HG02798 (cell line): ENCODE measurements at regions not wholly inside any gene's neighbourhood (a gene's known extent, or its start where the extent isn't known, plus 50 kb on each side); places are given as distances from the start of the nearest gene placed in this dataset.
"Not testable (repeated sequence)": the region's sequence is repeated elsewhere in the genome, so short reads cannot be mapped to it uniquely, and the experiment has no call there.

ENCODE experiments used
- ATAC-seq: cut with Tn5 transposase; IDR thresholded peaks from one replicate; pipeline ENCODE4 v1.9.1; 2021; ENCODE audit warnings: mild to moderate bottlenecking; ENCODE audit not compliant: unreplicated experiment, poor library complexity

DNA sequence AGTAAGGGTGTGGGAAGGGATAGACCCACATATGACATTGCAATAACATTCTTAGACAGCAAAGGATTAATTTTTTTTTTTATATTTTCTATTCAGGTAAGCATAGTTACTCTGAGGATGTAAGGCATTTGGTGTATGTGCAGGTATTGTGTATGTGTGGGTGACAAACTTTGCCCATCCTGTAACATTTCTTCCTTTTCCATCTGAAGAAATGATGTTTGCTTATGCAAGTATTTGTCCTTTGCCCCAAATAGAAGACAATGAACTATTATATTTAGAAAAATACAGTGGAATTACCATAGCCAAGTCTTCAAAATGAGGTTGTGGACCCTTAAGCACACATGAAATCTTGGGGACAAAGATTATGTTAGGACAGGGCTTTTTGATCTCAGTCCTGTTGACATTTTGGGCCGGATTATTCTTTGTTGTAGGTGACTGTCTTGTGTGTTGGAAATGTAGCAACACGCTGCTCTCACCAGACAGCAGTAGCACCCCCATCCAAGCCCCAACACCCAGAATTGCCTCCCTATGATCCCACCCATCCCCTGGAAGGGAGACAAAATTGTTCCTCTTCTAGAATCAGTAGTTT lies 1244.7 kb downstream of the STIM2 start:
- no peak for ATAC-seq

DNA sequence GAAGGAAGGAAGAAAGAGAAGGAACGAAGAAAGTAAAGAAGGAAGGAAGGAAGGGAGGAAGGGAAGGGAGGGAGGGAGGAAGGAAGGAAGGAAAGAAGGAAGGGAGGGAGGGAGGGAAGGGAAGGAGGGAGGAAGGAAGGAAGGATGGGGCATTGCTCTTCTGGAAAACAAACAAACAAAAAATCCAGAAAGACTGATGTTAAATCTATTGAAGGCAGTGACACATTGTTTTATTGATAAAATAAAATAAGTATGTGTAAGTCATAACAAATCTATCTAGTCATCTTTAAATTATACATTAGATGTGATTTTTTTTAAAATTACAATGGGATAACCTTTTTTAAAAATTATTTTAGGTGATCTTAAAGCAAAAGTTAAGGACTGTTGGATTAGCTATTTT lies 1245.5 kb downstream of the STIM2 start:
- ATAC-seq, result no peak

DNA sequence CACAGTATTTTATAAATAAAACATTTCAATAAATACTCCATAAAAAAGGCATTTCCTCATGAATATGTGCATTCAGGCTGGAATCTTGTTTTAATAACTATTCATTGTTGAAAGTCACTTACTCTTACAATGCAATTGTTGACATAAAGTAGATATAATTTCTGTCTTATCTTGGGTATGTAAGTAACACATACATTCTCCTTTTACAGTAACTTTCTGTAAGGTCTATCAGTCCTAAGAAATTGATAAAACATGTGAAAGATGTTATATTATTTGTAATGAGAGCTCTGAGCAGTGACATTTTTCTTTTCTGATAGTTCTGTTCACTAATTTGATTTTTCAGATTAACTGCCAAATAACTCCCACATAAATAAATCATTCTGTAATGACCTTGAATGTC lies 1249.2 kb downstream of the STIM2 start:
- no peak for ATAC-seq

DNA sequence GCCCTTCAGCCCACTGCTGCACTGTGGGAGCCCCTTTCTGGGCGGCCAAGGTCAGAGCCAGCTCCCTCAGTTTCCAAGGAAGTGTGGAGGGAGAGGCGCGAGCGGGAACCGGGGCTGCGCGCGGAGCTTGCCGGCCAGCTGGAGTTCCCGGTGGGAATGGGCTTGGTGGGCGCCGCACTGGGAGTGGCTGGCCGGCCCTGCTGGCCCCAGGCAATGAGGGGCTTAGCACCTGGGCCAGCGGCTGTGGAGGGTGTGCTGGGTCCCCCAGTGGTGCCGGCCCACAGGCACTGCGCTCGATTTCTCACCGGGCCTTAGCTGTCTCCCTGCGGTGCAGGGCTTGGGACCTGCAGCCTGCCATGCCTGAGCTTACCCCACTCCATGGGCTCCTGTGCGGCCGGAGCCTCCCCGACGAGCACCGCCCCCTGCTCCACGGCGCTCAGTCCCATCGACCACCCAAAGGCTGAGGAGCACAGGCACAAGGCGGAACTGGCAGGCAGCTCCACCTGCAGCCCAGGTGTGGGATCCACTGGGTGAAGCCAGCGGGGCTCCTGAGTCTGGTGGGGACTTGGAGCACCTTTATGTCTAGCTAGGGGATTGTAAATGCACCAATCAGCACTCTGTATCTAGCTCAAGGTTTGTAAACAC lies 1252.2 kb downstream of the STIM2 start:
- ATAC-seq, result not testable (repeated sequence)

DNA sequence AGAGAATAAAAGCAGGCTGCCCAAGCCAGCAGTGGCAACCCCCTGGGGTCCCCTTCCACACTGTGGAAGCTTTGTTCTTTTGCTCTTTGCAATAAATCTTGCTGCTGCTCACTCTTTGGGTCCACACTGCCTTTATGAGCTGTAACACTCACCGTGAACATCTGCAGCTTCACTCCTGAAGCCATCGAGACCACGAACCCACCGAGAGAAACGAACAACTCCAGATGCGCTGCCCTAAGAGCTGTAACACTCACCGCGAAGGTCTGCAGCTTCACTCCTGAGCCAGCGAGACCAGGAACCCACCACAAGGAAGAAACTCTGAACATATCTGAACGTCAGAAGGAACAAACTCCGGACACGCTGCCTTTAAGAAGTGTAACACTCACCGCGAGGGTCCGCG lies 1252.9 kb downstream of the STIM2 start:
- not testable (repeated sequence) for ATAC-seq

DNA sequence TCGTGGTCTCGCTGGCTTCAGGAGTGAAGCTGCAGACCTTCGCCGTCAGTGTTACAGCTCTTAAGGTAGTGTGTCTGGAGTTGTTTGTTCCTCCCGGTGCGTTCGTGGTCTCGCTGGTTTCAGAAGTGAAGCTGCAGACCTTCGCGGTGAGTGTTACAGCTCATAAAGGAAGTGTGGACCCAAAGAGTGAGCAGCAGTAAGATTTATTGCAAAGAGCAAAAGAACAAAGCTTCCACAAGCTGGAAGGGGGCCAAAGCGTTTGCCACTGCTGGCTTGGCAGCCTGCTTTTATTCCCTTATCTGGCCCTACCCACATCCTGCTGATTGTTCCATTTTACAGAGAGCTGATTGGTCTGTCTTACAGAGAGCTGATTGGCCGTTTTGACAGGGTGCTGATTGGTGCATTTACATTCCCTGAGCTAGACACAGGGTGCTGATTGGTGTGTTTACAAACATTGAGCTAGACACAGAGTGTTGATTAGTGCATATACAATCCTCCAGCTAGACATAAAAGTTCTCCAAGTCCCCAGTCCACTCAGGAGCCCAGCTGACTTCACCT lies 1256.0 kb downstream of the STIM2 start:
- not testable (repeated sequence) for ATAC-seq

DNA sequence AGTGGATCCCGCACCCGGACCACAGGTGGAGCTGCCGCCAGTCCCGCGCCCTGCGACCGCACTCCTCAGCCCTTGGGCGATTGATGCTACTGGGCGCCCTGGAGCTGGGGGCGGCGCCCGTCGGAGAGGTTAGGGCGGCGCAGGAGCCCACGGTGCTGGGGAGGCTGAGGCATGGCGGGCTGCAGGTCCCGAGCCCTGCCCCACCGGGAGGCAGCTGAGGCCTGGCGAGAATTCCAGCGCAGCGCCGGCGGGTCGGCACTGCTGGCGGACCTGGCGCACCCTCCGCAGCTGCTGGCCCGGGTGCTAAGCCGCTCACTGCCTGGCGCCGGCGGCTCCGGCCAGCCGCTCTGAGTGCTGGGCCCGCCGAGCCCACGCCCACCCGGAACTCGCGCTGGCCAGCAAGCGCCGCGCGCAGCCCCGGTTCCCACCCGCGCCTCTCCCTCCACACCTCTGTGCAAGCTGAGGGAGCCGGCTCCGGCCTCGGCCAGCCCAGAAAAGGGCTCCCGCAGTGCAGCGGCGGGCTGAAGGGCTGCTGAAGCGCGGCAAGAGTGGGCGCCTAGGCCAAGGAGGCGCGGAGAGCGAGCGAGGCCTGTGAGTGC lies 1256.5 kb downstream of the STIM2 start:
- ATAC-seq, result no peak

DNA sequence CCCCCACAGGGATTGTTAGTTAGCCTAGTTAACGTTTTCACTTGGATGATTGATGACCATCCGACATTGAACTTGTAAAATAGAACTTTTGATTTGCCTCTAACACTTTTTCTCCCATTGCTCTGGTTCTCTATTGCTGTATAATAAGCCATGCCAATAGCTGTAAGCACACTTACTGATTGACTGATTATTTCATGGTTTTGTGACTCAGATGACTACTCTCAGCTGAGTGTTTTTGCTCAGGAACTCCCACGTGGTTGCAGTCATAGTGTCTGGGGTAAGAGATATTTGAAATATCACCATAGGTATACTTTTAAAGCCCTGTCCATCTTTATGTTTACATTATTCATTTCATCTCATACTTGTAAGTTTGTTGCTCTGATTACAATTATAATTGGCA lies 1285.5 kb downstream of the STIM2 start:
- no peak for ATAC-seq

DNA sequence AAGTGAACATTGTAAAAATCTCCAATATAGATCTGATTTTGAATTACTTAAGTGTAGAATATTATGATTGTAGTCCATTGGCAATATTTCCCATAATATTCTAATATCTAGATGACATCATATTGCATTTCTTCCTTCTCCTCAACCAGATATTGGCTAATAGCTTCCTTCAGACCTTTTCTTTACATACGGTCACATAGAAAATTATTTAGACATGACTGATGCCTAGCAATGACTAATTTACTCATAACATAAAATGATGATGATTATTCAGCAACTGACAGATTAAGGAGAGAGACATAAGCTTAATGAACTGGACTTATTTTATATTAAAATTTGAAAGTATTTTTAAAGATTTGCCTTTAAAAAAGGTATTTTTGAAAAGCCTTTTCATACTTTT lies 1287.6 kb downstream of the STIM2 start:
- no peak for ATAC-seq

DNA sequence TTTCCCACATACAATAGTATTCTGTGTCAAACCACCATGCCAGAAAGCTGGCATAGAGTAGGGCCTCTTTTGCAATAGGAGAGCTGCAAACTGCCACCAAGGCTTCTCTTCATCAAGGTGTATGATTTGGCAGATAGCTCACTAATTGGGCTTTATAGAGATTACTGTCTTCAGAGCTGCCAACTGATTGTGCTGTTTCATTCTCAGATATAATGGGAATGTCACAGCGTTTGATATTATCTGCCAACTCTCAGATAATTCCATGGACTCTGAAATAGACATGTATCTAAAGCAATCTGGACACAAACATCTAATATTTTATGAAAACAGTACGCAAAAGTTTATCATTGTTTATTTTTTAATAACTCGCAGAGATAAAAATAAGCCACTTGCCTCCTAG lies 1289.1 kb downstream of the STIM2 start:
- ATAC-seq, result no peak

DNA sequence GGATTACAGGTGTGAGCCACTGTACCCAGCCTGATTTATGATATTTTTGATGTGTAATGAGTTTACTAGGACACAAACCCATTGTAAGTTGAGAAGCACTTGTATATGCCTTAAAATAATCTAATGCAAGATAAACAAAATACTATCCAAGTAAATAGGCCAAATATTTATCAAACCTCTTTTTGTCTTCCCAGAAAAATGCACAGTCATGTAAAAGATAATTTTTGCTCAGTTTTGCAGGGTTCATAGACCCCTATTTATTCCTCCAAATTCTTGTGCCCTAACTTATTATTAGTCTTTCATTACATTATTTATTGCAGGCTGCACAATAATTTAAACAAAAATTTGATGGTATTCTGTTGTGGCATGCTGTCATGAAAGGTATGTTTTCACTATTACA lies 1290.7 kb downstream of the STIM2 start:
- no peak for ATAC-seq

DNA sequence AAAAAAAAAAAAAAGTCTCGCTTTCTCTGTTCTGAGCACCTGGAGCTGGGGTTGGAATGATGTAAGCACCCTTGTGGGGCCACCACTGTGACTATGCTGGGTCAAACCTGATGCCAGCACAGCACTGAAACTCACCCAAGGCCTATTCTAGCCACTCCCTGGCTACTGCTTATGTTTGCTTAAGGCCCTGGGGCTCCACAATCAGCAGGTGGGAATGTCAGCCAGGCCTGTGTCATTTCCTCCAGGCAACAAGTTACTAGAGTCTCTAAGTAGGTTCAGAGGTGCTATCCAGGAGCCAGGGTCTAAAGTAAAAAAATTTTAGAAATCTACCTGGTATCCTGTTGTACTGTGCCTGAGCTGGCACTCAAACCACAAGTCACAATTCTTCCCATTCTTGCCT lies 1306.8 kb downstream of the STIM2 start:
- ATAC-seq, result no peak

DNA sequence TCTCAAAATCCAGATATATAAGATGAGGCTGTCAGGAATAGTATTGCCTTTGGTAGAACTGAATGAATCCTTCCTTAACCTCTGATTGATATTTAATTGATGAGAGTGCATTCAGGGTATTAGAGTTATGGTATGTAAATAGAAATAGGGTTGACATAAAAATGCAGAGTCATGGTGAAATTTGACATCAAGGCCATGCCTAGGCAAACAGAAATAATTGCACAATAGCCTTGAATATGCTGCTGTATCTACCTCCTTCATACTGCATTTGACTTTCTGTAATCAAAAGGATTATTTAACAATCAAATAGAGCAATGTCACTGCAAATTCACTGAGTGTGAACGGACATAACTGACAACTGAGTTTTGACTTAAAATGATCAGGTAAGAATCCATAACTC lies 1316.3 kb downstream of the STIM2 start:
- no peak for ATAC-seq

DNA sequence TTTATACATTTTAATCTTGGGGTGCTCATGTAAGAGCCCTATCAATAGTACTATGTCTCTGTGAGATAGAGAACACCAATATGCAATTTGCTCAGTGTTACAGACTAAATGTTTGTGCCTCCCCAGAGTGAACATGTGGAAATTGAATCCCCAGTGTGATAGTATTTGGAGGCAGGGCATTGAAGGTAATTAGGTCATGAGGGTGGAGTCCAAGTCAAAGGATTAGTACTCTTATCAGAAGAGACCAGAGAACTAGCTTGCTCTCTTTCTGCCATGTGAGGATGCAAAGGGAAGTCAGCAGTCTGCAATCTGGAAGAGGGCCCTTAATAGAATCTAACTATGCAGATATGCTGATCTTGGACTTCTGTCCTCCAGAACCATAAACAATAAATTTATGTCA lies 1317.0 kb downstream of the STIM2 start:
- no peak for ATAC-seq

DNA sequence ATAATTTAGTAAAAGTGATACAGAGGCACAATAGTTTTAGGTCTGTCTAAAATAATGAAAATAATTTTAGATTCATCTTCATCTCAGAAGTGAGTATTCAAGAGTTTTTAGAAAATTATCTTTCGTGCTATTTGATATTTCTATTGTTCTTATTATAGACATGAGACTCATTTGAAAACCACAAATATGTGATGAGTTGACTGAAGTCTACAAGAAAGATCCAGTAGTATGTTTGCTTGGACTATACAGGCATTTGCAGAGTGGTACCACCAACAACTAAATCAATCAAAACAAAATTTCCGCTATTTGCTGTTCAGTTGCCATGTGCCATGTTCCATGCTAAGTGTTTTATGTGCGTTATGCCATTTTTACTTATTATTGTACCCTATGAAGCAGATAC lies 1318.5 kb downstream of the STIM2 start:
- no peak for ATAC-seq

DNA sequence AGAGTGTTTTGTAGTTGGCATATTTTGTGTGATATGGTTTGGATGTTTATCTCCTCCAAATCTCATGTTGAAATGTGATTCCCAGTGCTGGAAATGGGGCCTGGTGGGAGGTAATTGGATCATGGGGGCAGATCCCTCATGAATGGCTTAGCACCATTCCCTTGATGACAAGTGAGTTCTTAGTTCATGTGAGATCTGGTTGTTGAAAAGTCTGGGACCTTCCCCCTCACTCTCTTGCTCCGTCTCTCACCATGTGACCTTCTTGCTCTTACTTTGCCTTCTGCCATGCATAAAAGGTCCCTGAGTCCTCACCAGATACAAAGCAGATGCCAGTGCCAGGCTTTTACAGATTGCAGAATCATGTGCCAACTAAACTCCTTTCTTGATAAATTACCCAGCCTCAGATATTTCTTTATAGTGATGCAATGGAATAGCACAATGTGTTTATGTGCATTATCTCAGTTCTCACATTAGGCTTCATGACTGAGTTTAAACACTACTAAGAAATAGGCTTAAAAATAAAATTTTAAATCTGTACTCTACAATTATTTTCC lies 1348.8 kb downstream of the STIM2 start:
- no peak for ATAC-seq

DNA sequence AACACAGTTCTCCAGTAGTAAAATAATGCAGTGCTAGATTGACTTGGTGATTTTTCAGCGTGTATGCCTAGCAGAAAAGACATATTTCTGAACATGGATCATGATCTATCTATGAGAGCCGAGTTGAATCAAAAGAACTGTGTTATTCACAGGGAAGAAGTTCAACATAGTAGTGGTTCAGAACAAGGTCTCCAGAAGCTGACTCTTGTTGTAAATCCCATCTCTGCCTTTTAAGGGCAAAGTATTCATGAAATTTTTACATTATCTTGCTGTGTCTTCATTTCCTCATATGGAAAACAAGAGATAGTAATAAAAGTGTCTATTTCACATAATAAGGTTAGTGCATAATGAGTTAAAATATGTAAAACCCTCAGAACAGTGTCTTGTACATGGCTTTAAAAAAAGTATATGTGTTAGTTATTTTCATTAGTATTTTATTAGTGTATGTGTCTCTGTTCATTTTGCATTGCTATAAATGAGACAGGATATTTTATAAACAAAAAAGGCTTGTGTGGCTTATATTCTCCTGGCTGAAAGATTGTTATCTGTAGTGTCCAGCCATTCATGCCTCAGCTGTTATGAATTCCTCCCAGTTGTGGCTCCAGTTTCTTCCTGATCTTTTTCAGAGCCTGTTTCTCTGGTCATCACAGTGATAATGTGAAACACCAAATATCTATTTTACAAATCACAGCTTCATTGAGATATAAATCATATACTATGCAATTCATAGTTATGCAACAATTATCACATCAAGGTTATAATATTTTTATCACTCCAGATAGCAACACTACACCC lies 1351.2 kb downstream of the STIM2 start:
- no peak for ATAC-seq

DNA sequence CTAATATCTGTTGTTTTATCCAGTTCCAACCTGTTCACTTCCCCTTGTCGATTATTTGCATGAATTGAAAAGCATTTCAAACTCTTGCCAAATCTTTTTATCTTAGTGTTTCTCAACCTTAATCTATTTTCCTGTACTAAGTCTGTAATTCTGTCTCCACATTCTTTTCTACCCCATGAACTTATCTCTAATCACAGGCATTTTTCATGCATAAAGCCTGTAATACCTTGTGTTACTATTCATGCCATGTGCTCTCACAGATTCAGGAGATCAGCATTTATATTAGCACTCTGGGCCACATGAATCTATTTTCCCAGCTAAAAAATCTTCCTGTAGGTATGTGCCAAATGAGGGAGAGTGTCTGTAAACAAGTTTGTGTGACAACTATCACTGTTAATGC lies 1360.9 kb downstream of the STIM2 start:
- ATAC-seq, result no peak

DNA sequence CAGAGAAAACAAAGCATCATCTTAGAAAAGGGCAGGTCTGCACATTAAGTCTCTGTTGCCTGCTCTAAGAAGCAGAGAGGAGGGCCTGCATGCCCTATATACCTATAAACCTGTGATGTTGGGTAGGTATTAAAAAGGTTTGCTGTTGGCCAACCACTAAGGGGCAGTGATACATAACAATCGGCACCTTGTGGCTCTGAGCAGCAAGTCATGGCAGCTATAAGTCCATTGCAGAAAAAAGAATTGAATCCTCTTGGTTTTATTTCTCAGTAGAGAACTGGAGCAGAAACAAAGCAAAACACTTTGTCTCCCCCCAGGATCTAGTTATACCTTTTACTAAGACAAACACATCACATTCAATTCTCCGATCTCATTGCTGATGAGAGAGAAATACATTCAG lies 1364.4 kb downstream of the STIM2 start:
- ATAC-seq, result no peak

DNA sequence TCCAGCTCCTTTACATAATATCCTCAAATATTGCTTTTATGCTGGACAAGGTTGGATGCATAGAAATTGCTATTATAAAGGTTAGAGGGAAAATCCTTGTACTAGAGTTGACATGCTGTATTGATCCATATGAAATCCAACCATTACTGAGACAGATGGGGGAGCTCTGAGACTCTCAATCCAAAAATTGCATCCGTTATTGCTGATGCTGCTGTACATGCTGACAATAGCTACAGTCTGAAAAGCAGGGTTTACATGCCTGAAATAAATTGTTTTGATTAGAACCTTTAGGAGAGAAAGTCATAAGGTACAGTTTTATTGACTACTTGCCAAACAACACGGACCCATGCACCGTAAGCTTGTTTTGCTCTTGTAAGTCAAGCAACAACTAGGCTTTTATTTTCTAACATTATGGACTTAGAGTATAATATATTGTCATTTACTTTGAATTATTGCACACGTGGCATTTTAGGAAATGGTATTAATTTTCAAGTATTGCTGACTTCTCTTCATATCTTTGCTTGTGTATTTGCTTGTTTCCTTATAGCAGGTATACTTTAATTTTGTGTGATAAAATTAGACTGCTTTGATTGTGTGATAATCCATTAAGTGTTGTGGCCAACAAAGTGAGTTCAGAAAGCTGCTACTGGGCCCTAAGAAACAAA lies 1365.2 kb downstream of the STIM2 start:
- ATAC-seq, result no peak
